Neutrophil (primary cell): ENCODE measurements at regions not wholly inside any gene's neighbourhood (a gene's known extent, or its start where the extent isn't known, plus 50 kb on each side); places are given as distances from the start of the nearest gene placed in this dataset.
"Not testable (repeated sequence)": the region's sequence is repeated elsewhere in the genome, so short reads cannot be mapped to it uniquely, and the experiment has no call there.

Source experiments
- H3K27ac ChIP-seq: fragments of 200-600 bp; sonication (generic); 2 replicates; pipeline ENCODE4 v1.5.1; 2016; ENCODE audit warnings: mild to moderate bottlenecking, moderate library complexity
- H3K27me3 ChIP-seq: fragments of 200-600 bp; sonication (generic); 2 replicates; pipeline ENCODE4 v1.6.0; 2016; ENCODE audit warnings: mild to moderate bottlenecking
- H3K36me3 ChIP-seq: fragments of 200-600 bp; sonication (generic); 2 replicates; pipeline ENCODE4 v1.5.1; 2017
- H3K4me1 ChIP-seq, 2 experiments: fragments of 200-600 bp in 1 of 2; sonication (generic) in 1 of 2; 1 replicate in 1 of 2; 2 replicates in 1 of 2; pipeline versions ENCODE4 v1.5.1 to v1.6.1; 2013 to 2016; ENCODE audit warnings: low read depth in 1 of 2, low read length in 1 of 2, mild to moderate bottlenecking in 1 of 2, moderate library complexity in 1 of 2; ENCODE audit not compliant: control insufficient read depth in 1 of 2, insufficient read depth in 1 of 2
- H3K4me3 ChIP-seq, 2 experiments: fragments of 200-600 bp in 1 of 2; sonication (generic) in 1 of 2; 1 replicate in 1 of 2; 2 replicates in 1 of 2; pipeline ENCODE4 v1.5.1; 2013 to 2016; ENCODE audit warnings: low read depth in 1 of 2, low read length in 1 of 2, mild to moderate bottlenecking in 1 of 2, moderate library complexity in 1 of 2
- H3K9me3 ChIP-seq: fragments of 200-600 bp; sonication (generic); 2 replicates; pipeline ENCODE4 v1.5.1; 2016
- CTCF ChIP-seq: fragments of 200-600 bp; sonication (generic); IDR thresholded peaks from 2 replicates; pipeline ENCODE4 v1.5.1; 2016; ENCODE audit warnings: antibody characterized with exemption

DNA sequence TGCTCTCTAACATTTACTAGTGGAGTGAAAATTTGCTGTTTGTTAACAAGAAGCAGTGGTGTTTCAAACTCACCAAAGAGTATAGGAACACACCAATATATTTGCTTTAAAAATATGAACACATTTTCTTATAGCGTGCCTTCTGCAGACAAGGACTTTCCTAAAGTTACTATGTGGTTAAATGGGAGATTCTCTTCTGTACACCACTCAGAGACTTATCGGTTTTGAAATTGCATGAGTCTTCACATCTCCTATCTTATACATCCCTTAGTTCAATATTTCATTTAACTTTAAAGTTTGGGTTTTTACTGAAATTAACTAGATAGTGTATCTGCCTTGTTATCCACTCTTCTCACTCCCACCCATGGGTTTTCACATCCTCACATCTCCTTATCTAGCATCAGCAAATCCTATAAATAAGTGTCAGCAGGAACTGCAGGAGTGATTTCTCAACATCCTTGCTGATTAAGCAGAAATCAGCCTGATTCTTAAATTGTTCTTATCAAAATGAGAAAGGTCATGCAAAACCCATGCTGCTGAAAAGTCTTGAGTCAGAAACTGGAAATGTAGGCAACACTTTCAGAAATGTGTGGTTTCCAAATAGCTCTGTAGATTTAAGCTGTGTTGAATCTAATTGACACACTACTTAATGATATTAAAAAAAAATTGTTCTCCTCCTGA lies 1075.6 kb upstream of the GJE1 start:
- Histone ChIP-seq H3K27ac (no peak overlapping the region), H3K27me3 (no peaks in the 10 kb centered on the region), H3K4me1 (no peaks in the 10 kb centered on the region), H3K4me3 (no peak overlapping the region), H3K36me3 (no peaks in the 10 kb centered on the region), H3K9me3 (no peaks in the 10 kb centered on the region)
- no peak for TF ChIP-seq CTCF

- no peaks in the 10 kb centered on the region for H3K36me3 ChIP-seq
- no peaks in the 10 kb centered on the region for H3K27me3 ChIP-seq
- TF ChIP-seq CTCF, result no peak
- H3K9me3 ChIP-seq, result no peaks in the 10 kb centered on the region
- no peaks in the 10 kb centered on the region for H3K4me1 ChIP-seq
- no peak overlapping the region for H3K4me3 ChIP-seq
- no peak overlapping the region for H3K27ac ChIP-seq
These were observed 1082.3 kb upstream of the GJE1 start for GRCh38 chr6:141050471-141050870.

GRCh38 chr6:141048451-141048850 lies 1084.3 kb upstream of the GJE1 start:
- H3K4me3 ChIP-seq, result no peak overlapping the region
- no peaks in the 10 kb centered on the region for H3K9me3 ChIP-seq
- H3K27me3 ChIP-seq, result no peaks in the 10 kb centered on the region
- no peaks in the 10 kb centered on the region for H3K4me1 ChIP-seq
- no peak for TF ChIP-seq CTCF
- no peaks in the 10 kb centered on the region for H3K36me3 ChIP-seq
- no peak overlapping the region for H3K27ac ChIP-seq

DNA sequence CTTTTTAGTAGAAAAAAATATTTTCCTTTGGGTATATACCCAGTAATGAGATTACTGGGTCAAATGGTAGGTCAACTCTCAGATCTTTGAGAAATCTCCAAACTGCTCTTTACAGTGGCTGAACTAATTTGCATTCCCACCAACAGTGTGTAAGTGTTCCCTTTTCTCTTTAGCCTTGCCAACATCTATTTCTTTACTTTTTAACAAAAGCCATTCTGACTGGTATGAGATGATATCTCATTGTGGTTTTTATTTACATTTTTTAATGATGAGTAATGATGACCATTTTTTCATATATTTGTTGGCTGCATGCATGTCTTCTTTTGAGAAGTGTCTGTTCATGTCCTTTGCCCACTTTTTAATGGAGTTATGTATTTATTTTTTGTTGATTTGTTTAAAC lies 1086.2 kb upstream of the GJE1 start:
- H3K4me1 ChIP-seq, H3K27ac ChIP-seq, H3K4me3 ChIP-seq, H3K36me3 ChIP-seq, H3K9me3 ChIP-seq, H3K27me3 ChIP-seq: not testable (repeated sequence)

DNA sequence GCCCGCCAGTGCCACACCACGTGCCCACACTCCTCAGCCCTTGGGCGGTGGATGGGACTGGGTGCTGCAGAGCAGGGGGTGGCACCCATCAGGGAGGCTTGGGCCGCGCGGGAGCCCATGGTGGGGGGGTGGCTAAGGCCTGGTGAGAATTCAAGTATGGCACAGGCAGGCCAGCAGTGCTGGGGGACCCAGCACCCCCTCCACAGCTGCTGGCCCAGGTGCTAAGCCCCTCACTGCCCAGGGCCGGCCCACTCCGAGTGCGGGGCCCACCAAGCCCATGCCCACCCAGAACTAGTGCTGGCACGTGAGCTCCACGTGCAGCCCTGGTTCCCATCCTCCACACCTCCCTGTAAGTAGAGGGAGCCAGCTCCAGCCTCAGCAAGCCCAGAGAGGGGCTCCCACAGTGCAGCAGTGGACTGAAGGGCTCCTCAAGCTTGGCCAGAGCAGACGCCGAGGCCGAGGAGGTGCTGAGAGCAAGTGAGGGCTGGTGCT lies 1091.1 kb upstream of the GJE1 start:
- no peak overlapping the region for H3K4me3 ChIP-seq
- TF ChIP-seq CTCF, result no peak
- no peaks in the 10 kb centered on the region for H3K36me3 ChIP-seq
- H3K9me3 ChIP-seq, result no peaks in the 10 kb centered on the region
- H3K4me1 ChIP-seq, result no peaks in the 10 kb centered on the region
- H3K27me3 ChIP-seq, result no peaks in the 10 kb centered on the region
- H3K27ac ChIP-seq, result no peak overlapping the region

- H3K27ac ChIP-seq, result no peak overlapping the region
- H3K9me3 ChIP-seq, result no peaks in the 10 kb centered on the region
- H3K4me3 ChIP-seq, result no peak overlapping the region
- H3K36me3 ChIP-seq, result no peaks in the 10 kb centered on the region
- H3K4me1 ChIP-seq, result no peaks in the 10 kb centered on the region
- TF ChIP-seq CTCF, result no peak
- no peaks in the 10 kb centered on the region for H3K27me3 ChIP-seq
These were observed 1097.2 kb upstream of the GJE1 start for GRCh38 chr6:141035312-141036200.
